Panc1 (cell line): ENCODE measurements at regions not wholly inside any gene's neighbourhood (a gene's known extent, or its start where the extent isn't known, plus 50 kb on each side); places are given as distances from the start of the nearest gene placed in this dataset.

Source experiments
- ATAC-seq: fragments of 200-7000 bp; cut with Tn5 transposase; 2 replicates; pipeline ENCODE4 v1.9.1; 2020; ENCODE audit warnings: mild to moderate bottlenecking, moderate library complexity
- BruUV-seq: library from RNA; stranded (reverse); fragments of 400-500 nt; replicated peaks from 2 replicates; lab custom pipeline; 2021; lab: Mats Ljungman, UMichigan
- CTCF ChIA-PET: fragments of 300-600 bp; sonication (Branson Sonifier 250); formaldehyde crosslinking; loops from one replicate; lab custom pipeline; 2022; ENCODE audit warnings: antibody characterized with exemption; lab: Charles Lee
- POLR2A ChIA-PET: fragments of 300-600 bp; sonication (Branson Sonifier 250); formaldehyde crosslinking; loops from one replicate; lab custom pipeline; 2022; ENCODE audit warnings: antibody characterized with exemption; lab: Charles Lee
- DNase-seq: peaks from one replicate; pipeline ENCODE4 v3.0.0-alpha.2; 2010; ENCODE audit warnings: low read depth, low spot score
- H3K27ac ChIP-seq: 2 replicates; pipeline ENCODE4 v1.5.1; 2011; ENCODE audit warnings: mild to moderate bottlenecking, low read length, inconsistent platforms
- H3K27me3 ChIP-seq: fragments of 200-500 bp; sonication (Bioruptor generic); 2 replicates; pipeline ENCODE4 v1.6.0; 2014; ENCODE audit warnings: low read length, inconsistent platforms; ENCODE audit not compliant: control insufficient read depth, insufficient read depth
- H3K36me3 ChIP-seq: fragments of 200-500 bp; sonication (Bioruptor generic); 2 replicates; pipeline ENCODE4 v1.5.1; 2014; ENCODE audit warnings: inconsistent platforms, mild to moderate bottlenecking, low read length, moderate library complexity; ENCODE audit not compliant: control insufficient read depth, insufficient read depth
- H3K4me1 ChIP-seq: 2 replicates; pipeline ENCODE4 v1.5.1; 2011; ENCODE audit warnings: inconsistent platforms, mild to moderate bottlenecking, low read length, moderate library complexity; ENCODE audit not compliant: control insufficient read depth, insufficient read depth
- H3K4me3 ChIP-seq, 2 experiments: 2 replicates each; pipeline ENCODE4 v1.5.1; 2011 to 2012; ENCODE audit warnings: low read depth in 2 of 2, low read length in 2 of 2, mild to moderate bottlenecking in 2 of 2, inconsistent platforms in 1 of 2, moderate library complexity in 1 of 2
- H3K9me3 ChIP-seq: fragments of 200-500 bp; sonication (Bioruptor generic); 2 replicates; pipeline ENCODE4 v1.5.1; 2014; ENCODE audit warnings: low read depth, mild to moderate bottlenecking, inconsistent platforms, low read length, moderate library complexity; ENCODE audit not compliant: control insufficient read depth, insufficient read depth
- SIN3A ChIP-seq: IDR thresholded peaks from 2 replicates; pipeline ENCODE4 v1.6.1; 2012; ENCODE audit warnings: low read depth, mild to moderate bottlenecking, low read length, moderate library complexity, borderline replicate concordance; ENCODE audit not compliant: insufficient read depth
- TCF7L2 ChIP-seq: IDR thresholded peaks from 2 replicates; pipeline ENCODE4 v1.6.1; 2011; ENCODE audit warnings: mild to moderate bottlenecking, low read depth, low read length, inconsistent platforms
- in situ Hi-C: cut with HindIII; loops from 2 replicates; pipeline ENCODE4 v1.10.0; 2016; ENCODE audit warnings: low sequenced_read_pairs, low pct_unique_long_range_greater_than_20kb
- intact Hi-C: fragments of 100-400 bp; cut with micrococcal nuclease; formaldehyde crosslinking; loops from one replicate; pipeline ENCODE4 v1.10.0; 2022; ENCODE audit not compliant: unreplicated experiment
- TF ChIP-seq, protein P1 (sequence below), 2 experiments: IDR thresholded peaks; 2 replicates each; pipeline ENCODE4 v1.6.1; 2011 to 2012; ENCODE audit warnings: low read depth in 2 of 2, control low read depth in 1 of 2, low read length in 1 of 2, mild to moderate bottlenecking in 1 of 2, moderate library complexity in 1 of 2; ENCODE audit not compliant: insufficient read depth in 1 of 2
- TF ChIP-seq, protein P2 (sequence below): fragments of 450-650 bp; IDR thresholded peaks from 2 replicates; pipeline ENCODE4 v1.5.1; 2017; ENCODE audit warnings: mild to moderate bottlenecking

DNA sequence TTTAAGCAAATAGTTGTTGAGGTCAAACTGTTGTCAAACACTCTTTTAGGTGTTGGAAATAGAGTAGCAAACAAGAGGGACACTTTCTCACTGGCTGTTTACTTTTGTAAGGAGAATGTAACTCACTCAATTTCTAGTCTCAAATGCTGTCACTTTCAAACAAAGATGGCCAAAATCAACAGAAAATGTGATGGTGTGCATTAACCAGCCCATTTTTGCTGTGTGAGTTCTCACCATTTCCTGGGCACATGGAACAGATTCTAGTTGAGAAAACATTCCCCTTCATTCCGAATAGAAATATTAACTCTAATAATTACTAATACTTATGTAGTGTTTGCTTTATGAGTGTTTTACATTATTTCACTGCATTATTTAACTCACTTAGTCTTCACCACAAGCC, 128.2 kb upstream of the XYLT1 start:
- no peaks in the 10 kb centered on the region; the same call in 1 of the 2 replicates for H3K27me3 ChIP-seq
- ChIA-PET CTCF (no interaction called here), POLR2A (no interaction called here)
- ATAC-seq = no peak
- no TSS peak for BruUV-seq
- no peak overlapping the region for H3K27ac ChIP-seq
- H3K9me3 ChIP-seq = peaks cover 22% of the 10 kb centered on the region; the same call in 1 of the 2 replicates
- in situ Hi-C loops = no loop called here
- H3K4me1 ChIP-seq = no peaks in the 10 kb centered on the region
- intact Hi-C loops = no loop called here
- no peak overlapping the region for H3K4me3 ChIP-seq
- no peak for DNase-seq
- TF ChIP-seq TCF7L2 (no peak), SIN3A (no peak)
- TF ChIP-seq, protein P1, sequence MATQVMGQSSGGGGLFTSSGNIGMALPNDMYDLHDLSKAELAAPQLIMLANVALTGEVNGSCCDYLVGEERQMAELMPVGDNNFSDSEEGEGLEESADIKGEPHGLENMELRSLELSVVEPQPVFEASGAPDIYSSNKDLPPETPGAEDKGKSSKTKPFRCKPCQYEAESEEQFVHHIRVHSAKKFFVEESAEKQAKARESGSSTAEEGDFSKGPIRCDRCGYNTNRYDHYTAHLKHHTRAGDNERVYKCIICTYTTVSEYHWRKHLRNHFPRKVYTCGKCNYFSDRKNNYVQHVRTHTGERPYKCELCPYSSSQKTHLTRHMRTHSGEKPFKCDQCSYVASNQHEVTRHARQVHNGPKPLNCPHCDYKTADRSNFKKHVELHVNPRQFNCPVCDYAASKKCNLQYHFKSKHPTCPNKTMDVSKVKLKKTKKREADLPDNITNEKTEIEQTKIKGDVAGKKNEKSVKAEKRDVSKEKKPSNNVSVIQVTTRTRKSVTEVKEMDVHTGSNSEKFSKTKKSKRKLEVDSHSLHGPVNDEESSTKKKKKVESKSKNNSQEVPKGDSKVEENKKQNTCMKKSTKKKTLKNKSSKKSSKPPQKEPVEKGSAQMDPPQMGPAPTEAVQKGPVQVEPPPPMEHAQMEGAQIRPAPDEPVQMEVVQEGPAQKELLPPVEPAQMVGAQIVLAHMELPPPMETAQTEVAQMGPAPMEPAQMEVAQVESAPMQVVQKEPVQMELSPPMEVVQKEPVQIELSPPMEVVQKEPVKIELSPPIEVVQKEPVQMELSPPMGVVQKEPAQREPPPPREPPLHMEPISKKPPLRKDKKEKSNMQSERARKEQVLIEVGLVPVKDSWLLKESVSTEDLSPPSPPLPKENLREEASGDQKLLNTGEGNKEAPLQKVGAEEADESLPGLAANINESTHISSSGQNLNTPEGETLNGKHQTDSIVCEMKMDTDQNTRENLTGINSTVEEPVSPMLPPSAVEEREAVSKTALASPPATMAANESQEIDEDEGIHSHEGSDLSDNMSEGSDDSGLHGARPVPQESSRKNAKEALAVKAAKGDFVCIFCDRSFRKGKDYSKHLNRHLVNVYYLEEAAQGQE (IDR thresholded peaks at IDR 0.05; ENCODE audit: insufficient read depth in 1 of 2, low read depth in 2 of 2, low read length in 1 of 2) = no peak
- H3K36me3 ChIP-seq = no peaks in the 10 kb centered on the region

GRCh38 chr16:17591655-17592405, 121.1 kb upstream of the XYLT1 start:
- intact Hi-C loops = no loop called here
- BruUV-seq = no TSS peak
- DNase-seq (no peak), ATAC-seq (no peak)
- H3K27ac ChIP-seq = no peak overlapping the region
- in situ Hi-C loops = no loop called here
- CTCF ChIA-PET = no interaction called here
- no peak overlapping the region for H3K4me3 ChIP-seq
- H3K4me1 ChIP-seq = no peaks in the 10 kb centered on the region
- TF ChIP-seq, protein P2, sequence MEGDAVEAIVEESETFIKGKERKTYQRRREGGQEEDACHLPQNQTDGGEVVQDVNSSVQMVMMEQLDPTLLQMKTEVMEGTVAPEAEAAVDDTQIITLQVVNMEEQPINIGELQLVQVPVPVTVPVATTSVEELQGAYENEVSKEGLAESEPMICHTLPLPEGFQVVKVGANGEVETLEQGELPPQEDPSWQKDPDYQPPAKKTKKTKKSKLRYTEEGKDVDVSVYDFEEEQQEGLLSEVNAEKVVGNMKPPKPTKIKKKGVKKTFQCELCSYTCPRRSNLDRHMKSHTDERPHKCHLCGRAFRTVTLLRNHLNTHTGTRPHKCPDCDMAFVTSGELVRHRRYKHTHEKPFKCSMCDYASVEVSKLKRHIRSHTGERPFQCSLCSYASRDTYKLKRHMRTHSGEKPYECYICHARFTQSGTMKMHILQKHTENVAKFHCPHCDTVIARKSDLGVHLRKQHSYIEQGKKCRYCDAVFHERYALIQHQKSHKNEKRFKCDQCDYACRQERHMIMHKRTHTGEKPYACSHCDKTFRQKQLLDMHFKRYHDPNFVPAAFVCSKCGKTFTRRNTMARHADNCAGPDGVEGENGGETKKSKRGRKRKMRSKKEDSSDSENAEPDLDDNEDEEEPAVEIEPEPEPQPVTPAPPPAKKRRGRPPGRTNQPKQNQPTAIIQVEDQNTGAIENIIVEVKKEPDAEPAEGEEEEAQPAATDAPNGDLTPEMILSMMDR = 0 out of 2 replicates have a peak, but pooled peaks have one; percentile 8
- TF ChIP-seq SIN3A = no peak
- 0 out of 2 replicates have a peak, but pooled peaks cover 3% of the 10 kb centered on the region for H3K9me3 ChIP-seq
- POLR2A ChIA-PET = no interaction called here
- no peaks in the 10 kb centered on the region for H3K36me3 ChIP-seq
- H3K27me3 ChIP-seq = no peaks in the 10 kb centered on the region; the same call in 1 of the 2 replicates
